ENCODE measurements at regions not wholly inside any gene's neighbourhood (a gene's known extent, or its start where the extent isn't known, plus 50 kb on each side); places are given as distances from the start of the nearest gene placed in this dataset.

GRCh38 chr11:121769191-121769590 lies 316.4 kb upstream of the SORL1-AS1 start:
- H3K27me3 ChIP-seq (ENCODE audit: control insufficient read depth in 3 of 3, insufficient read depth in 3 of 3, low read length in 3 of 3) = peaks cover 0 to 5% (median 0%) of the 10 kb centered on the region in 3 donors
- H3K4me1 ChIP-seq (ENCODE audit: control insufficient read depth in 3 of 3, insufficient read depth in 3 of 3, low read length in 3 of 3) = no peaks in the 10 kb centered on the region
- no peak overlapping the region for H3K4me3 ChIP-seq (ENCODE audit: low read length in 3 of 3)
- H3K36me3 ChIP-seq (ENCODE audit: control insufficient read depth in 3 of 3, insufficient read depth in 3 of 3, low read length in 3 of 3) = no peaks in the 10 kb centered on the region
- no peaks in the 10 kb centered on the region for H3K9me3 ChIP-seq (ENCODE audit: control insufficient read depth in 3 of 3, low read length in 3 of 3)
- no peak overlapping the region for H3K9ac ChIP-seq (ENCODE audit: low read depth in 1 of 3, low read length in 3 of 3)
- H3K27ac ChIP-seq (ENCODE audit: low read depth, low read length) = no peak overlapping the region

GRCh38 chr11:121767433-121767832 lies 314.7 kb upstream of the SORL1-AS1 start:
- no peak overlapping the region for H3K27ac ChIP-seq (ENCODE audit: low read depth, low read length)
- H3K27me3 ChIP-seq (ENCODE audit: control insufficient read depth in 3 of 3, insufficient read depth in 3 of 3, low read length in 3 of 3) = peaks cover 0 to 9% (median 3%) of the 10 kb centered on the region in 3 donors

GRCh38 chr11:121766991-121767390 lies 314.2 kb upstream of the SORL1-AS1 start:
- Histone ChIP-seq H3K36me3 (ENCODE audit: control insufficient read depth in 3 of 3, insufficient read depth in 3 of 3, low read length in 3 of 3) (no peaks in the 10 kb centered on the region), H3K27me3 (ENCODE audit: control insufficient read depth in 3 of 3, insufficient read depth in 3 of 3, low read length in 3 of 3) (peaks cover 0 to 10% (median 3%) of the 10 kb centered on the region in 3 donors), H3K9ac (ENCODE audit: low read depth in 1 of 3, low read length in 3 of 3) (no peak overlapping the region), H3K4me3 (ENCODE audit: low read length in 3 of 3) (no peak overlapping the region), H3K27ac (ENCODE audit: low read depth, low read length) (no peak overlapping the region), H3K4me1 (ENCODE audit: control insufficient read depth in 3 of 3, insufficient read depth in 3 of 3, low read length in 3 of 3) (no peaks in the 10 kb centered on the region), H3K9me3 (ENCODE audit: control insufficient read depth in 3 of 3, low read length in 3 of 3) (no peaks in the 10 kb centered on the region)

More at GRCh38 chr11:121767433-121767832, 314.7 kb upstream of the SORL1-AS1 start:
- no peak overlapping the region for H3K4me3 ChIP-seq (ENCODE audit: low read length in 3 of 3)
- H3K9ac ChIP-seq (ENCODE audit: low read depth in 1 of 3, low read length in 3 of 3) = no peak overlapping the region
- H3K36me3 ChIP-seq (ENCODE audit: control insufficient read depth in 3 of 3, insufficient read depth in 3 of 3, low read length in 3 of 3) = no peaks in the 10 kb centered on the region
- H3K4me1 ChIP-seq (ENCODE audit: control insufficient read depth in 3 of 3, insufficient read depth in 3 of 3, low read length in 3 of 3) = no peaks in the 10 kb centered on the region
- no peaks in the 10 kb centered on the region for H3K9me3 ChIP-seq (ENCODE audit: control insufficient read depth in 3 of 3, low read length in 3 of 3)

GRCh38 chr11:121766166-121766565 lies 313.4 kb upstream of the SORL1-AS1 start:
- Histone ChIP-seq H3K9me3 (ENCODE audit: control insufficient read depth in 3 of 3, low read length in 3 of 3) (no peaks in the 10 kb centered on the region), H3K4me1 (ENCODE audit: control insufficient read depth in 3 of 3, insufficient read depth in 3 of 3, low read length in 3 of 3) (no peaks in the 10 kb centered on the region), H3K4me3 (ENCODE audit: low read length in 3 of 3) (no peak overlapping the region), H3K9ac (ENCODE audit: low read depth in 1 of 3, low read length in 3 of 3) (no peak overlapping the region), H3K27ac (ENCODE audit: low read depth, low read length) (no peak overlapping the region), H3K36me3 (ENCODE audit: control insufficient read depth in 3 of 3, insufficient read depth in 3 of 3, low read length in 3 of 3) (no peaks in the 10 kb centered on the region), H3K27me3 (ENCODE audit: control insufficient read depth in 3 of 3, insufficient read depth in 3 of 3, low read length in 3 of 3) (peaks cover 0 to 10% (median 3%) of the 10 kb centered on the region in 3 donors)

GRCh38 chr11:121763526-121763925 lies 310.8 kb upstream of the SORL1-AS1 start:
- no peak overlapping the region for H3K27ac ChIP-seq (ENCODE audit: low read depth, low read length)
- no peaks in the 10 kb centered on the region for H3K9me3 ChIP-seq (ENCODE audit: control insufficient read depth in 3 of 3, low read length in 3 of 3)
- no peak overlapping the region for H3K4me3 ChIP-seq (ENCODE audit: low read length in 3 of 3)
- peaks cover 0 to 7% (median 3%) of the 10 kb centered on the region in 3 donors for H3K27me3 ChIP-seq (ENCODE audit: control insufficient read depth in 3 of 3, insufficient read depth in 3 of 3, low read length in 3 of 3)
- H3K4me1 ChIP-seq (ENCODE audit: control insufficient read depth in 3 of 3, insufficient read depth in 3 of 3, low read length in 3 of 3) = no peaks in the 10 kb centered on the region
- H3K36me3 ChIP-seq (ENCODE audit: control insufficient read depth in 3 of 3, insufficient read depth in 3 of 3, low read length in 3 of 3) = no peaks in the 10 kb centered on the region
- no peak overlapping the region for H3K9ac ChIP-seq (ENCODE audit: low read depth in 1 of 3, low read length in 3 of 3)

- H3K36me3 ChIP-seq (ENCODE audit: control insufficient read depth in 3 of 3, insufficient read depth in 3 of 3, low read length in 3 of 3) = no peaks in the 10 kb centered on the region
- no peak overlapping the region for H3K27ac ChIP-seq (ENCODE audit: low read depth, low read length)
- H3K9ac ChIP-seq (ENCODE audit: low read depth in 1 of 3, low read length in 3 of 3) = no peak overlapping the region
- no peak overlapping the region for H3K4me3 ChIP-seq (ENCODE audit: low read length in 3 of 3)
- no peaks in the 10 kb centered on the region for H3K4me1 ChIP-seq (ENCODE audit: control insufficient read depth in 3 of 3, insufficient read depth in 3 of 3, low read length in 3 of 3)
- H3K27me3 ChIP-seq (ENCODE audit: control insufficient read depth in 3 of 3, insufficient read depth in 3 of 3, low read length in 3 of 3) = peaks cover 0 to 7% (median 3%) of the 10 kb centered on the region in 3 donors
- no peaks in the 10 kb centered on the region for H3K9me3 ChIP-seq (ENCODE audit: control insufficient read depth in 3 of 3, low read length in 3 of 3)
Observed at GRCh38 chr11:121762820-121763219, 310.1 kb upstream of the SORL1-AS1 start.

GRCh38 chr11:121761186-121761585 lies 308.4 kb upstream of the SORL1-AS1 start:
- H3K27ac ChIP-seq (ENCODE audit: low read depth, low read length) = no peak overlapping the region
- H3K36me3 ChIP-seq (ENCODE audit: control insufficient read depth in 3 of 3, insufficient read depth in 3 of 3, low read length in 3 of 3) = no peaks in the 10 kb centered on the region
- no peak overlapping the region for H3K4me3 ChIP-seq (ENCODE audit: low read length in 3 of 3)
- no peaks in the 10 kb centered on the region for H3K9me3 ChIP-seq (ENCODE audit: control insufficient read depth in 3 of 3, low read length in 3 of 3)
- no peaks in the 10 kb centered on the region for H3K4me1 ChIP-seq (ENCODE audit: control insufficient read depth in 3 of 3, insufficient read depth in 3 of 3, low read length in 3 of 3)
- peaks cover 0 to 5% (median 3%) of the 10 kb centered on the region in 3 donors for H3K27me3 ChIP-seq (ENCODE audit: control insufficient read depth in 3 of 3, insufficient read depth in 3 of 3, low read length in 3 of 3)
- H3K9ac ChIP-seq (ENCODE audit: low read depth in 1 of 3, low read length in 3 of 3) = no peak overlapping the region

GRCh38 chr11:121757480-121758125 lies 304.8 kb upstream of the SORL1-AS1 start:
- no peaks in the 10 kb centered on the region for H3K9me3 ChIP-seq (ENCODE audit: control insufficient read depth in 3 of 3, low read length in 3 of 3)
- no peak overlapping the region for H3K27ac ChIP-seq (ENCODE audit: low read depth, low read length)
- H3K9ac ChIP-seq (ENCODE audit: low read depth in 1 of 3, low read length in 3 of 3) = no peak overlapping the region
- no peaks in the 10 kb centered on the region for H3K4me1 ChIP-seq (ENCODE audit: control insufficient read depth in 3 of 3, insufficient read depth in 3 of 3, low read length in 3 of 3)
- H3K36me3 ChIP-seq (ENCODE audit: control insufficient read depth in 3 of 3, insufficient read depth in 3 of 3, low read length in 3 of 3) = no peaks in the 10 kb centered on the region
- no peak overlapping the region for H3K4me3 ChIP-seq (ENCODE audit: low read length in 3 of 3)
- peaks cover 0 to 3% (median 0%) of the 10 kb centered on the region in 3 donors for H3K27me3 ChIP-seq (ENCODE audit: control insufficient read depth in 3 of 3, insufficient read depth in 3 of 3, low read length in 3 of 3)

- Histone ChIP-seq H3K4me1 (ENCODE audit: control insufficient read depth in 3 of 3, insufficient read depth in 3 of 3, low read length in 3 of 3) (no peaks in the 10 kb centered on the region), H3K27me3 (ENCODE audit: control insufficient read depth in 3 of 3, insufficient read depth in 3 of 3, low read length in 3 of 3) (no peaks in the 10 kb centered on the region), H3K9ac (ENCODE audit: low read depth in 1 of 3, low read length in 3 of 3) (no peak overlapping the region), H3K36me3 (ENCODE audit: control insufficient read depth in 3 of 3, insufficient read depth in 3 of 3, low read length in 3 of 3) (no peaks in the 10 kb centered on the region), H3K9me3 (ENCODE audit: control insufficient read depth in 3 of 3, low read length in 3 of 3) (no peaks in the 10 kb centered on the region), H3K4me3 (ENCODE audit: low read length in 3 of 3) (no peak overlapping the region), H3K27ac (ENCODE audit: low read depth, low read length) (no peak overlapping the region)
Observed at GRCh38 chr11:121755906-121756305, 303.1 kb upstream of the SORL1-AS1 start.

- no peaks in the 10 kb centered on the region for H3K4me1 ChIP-seq (ENCODE audit: control insufficient read depth in 3 of 3, insufficient read depth in 3 of 3, low read length in 3 of 3)
- H3K9me3 ChIP-seq (ENCODE audit: control insufficient read depth in 3 of 3, low read length in 3 of 3) = no peaks in the 10 kb centered on the region
- no peak overlapping the region for H3K9ac ChIP-seq (ENCODE audit: low read depth in 1 of 3, low read length in 3 of 3)
- H3K36me3 ChIP-seq (ENCODE audit: control insufficient read depth in 3 of 3, insufficient read depth in 3 of 3, low read length in 3 of 3) = no peaks in the 10 kb centered on the region
- no peaks in the 10 kb centered on the region for H3K27me3 ChIP-seq (ENCODE audit: control insufficient read depth in 3 of 3, insufficient read depth in 3 of 3, low read length in 3 of 3)
- H3K4me3 ChIP-seq (ENCODE audit: low read length in 3 of 3) = no peak overlapping the region
- H3K27ac ChIP-seq (ENCODE audit: low read depth, low read length) = no peak overlapping the region
Observed at GRCh38 chr11:121755191-121755590, 302.4 kb upstream of the SORL1-AS1 start.

Data from skeletal muscle tissue (tissue), 3 donors.